ENCODE measurements at regions not wholly inside any gene's neighbourhood (a gene's known extent, or its start where the extent isn't known, plus 50 kb on each side); places are given as distances from the start of the nearest gene placed in this dataset.
"Not testable (repeated sequence)": the region's sequence is repeated elsewhere in the genome, so short reads cannot be mapped to it uniquely, and the experiment has no call there.

DNA sequence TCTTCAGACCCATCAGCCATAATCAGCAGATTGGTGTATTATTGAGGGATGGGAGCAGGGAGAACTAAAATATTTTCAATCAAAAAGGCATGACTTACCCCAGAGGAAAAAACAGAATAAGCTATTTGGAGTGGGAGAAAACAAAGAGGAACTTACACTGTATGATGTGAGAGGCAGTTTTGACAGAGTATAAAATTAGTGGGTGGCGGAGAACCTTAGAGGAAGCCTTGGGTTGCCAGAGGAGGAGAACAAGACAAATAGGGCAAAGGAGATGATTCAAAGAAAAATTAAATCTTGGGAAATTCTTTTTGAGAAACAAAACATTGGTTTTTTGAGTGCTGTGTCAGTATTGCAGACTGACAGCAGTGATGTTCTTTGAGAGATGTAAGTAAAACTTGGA, 285.0 kb downstream of the C11orf87 start:
- ATAC-seq = no peak
- TF ChIP-seq, protein P1, sequence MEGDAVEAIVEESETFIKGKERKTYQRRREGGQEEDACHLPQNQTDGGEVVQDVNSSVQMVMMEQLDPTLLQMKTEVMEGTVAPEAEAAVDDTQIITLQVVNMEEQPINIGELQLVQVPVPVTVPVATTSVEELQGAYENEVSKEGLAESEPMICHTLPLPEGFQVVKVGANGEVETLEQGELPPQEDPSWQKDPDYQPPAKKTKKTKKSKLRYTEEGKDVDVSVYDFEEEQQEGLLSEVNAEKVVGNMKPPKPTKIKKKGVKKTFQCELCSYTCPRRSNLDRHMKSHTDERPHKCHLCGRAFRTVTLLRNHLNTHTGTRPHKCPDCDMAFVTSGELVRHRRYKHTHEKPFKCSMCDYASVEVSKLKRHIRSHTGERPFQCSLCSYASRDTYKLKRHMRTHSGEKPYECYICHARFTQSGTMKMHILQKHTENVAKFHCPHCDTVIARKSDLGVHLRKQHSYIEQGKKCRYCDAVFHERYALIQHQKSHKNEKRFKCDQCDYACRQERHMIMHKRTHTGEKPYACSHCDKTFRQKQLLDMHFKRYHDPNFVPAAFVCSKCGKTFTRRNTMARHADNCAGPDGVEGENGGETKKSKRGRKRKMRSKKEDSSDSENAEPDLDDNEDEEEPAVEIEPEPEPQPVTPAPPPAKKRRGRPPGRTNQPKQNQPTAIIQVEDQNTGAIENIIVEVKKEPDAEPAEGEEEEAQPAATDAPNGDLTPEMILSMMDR (IDR thresholded peaks at IDR 0.05) = no peak

DNA sequence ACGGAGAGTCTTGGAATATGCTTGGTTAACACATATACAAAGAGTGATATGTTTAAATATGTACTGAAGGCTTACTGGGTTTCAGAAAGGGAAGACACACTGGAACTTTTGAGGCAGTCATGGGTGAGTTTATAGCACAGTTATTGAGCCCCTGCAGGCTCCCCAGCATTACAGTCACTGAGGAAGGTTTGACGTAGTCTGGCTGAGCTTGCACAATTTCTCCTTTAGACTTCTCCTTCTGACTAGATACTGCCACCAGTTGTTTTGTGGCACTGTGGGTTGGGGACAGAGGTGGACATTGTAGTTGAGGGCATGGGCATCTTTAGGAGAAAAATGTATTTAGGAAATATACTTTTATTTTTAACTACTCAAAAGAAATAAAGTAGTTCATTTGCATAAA, 285.4 kb downstream of the C11orf87 start:
- intact Hi-C loops (cut with DNase I) = no loop called here
- TF ChIP-seq, protein P1 (IDR thresholded peaks at IDR 0.05) = no peak
- WGBS, 3 donors = 69 to 83% (median 73%) methylated on average over 2 of the region's 2 CpGs
- no peak for ATAC-seq
- Histone ChIP-seq H3K9me3 (no peaks in the 10 kb centered on the region), H3K4me3 (no peak overlapping the region), H3K36me3 (ENCODE audit: insufficient read depth in 1 of 2, low read depth in 1 of 2) (no peaks in the 10 kb centered on the region), H3K27me3 (ENCODE audit: insufficient read depth in 3 of 3, low read length in 2 of 3) (no peaks in the 10 kb centered on the region), H3K27ac (no peak overlapping the region), H3K4me1 (no peaks in the 10 kb centered on the region)
- no peak for DNase-seq

More for the DNA sequence above, 285.0 kb downstream of the C11orf87 start:
- Histone ChIP-seq H3K4me1 (no peaks in the 10 kb centered on the region), H3K36me3 (ENCODE audit: insufficient read depth in 1 of 2, low read depth in 1 of 2) (no peaks in the 10 kb centered on the region), H3K4me3 (no peak overlapping the region), H3K27ac (no peak overlapping the region), H3K27me3 (ENCODE audit: insufficient read depth in 3 of 3, low read length in 2 of 3) (no peaks in the 10 kb centered on the region), H3K9me3 (no peaks in the 10 kb centered on the region)
- intact Hi-C loops (cut with DNase I) = no loop called here
- DNase-seq = no peak
- WGBS, 3 donors = 93 to 97% (median 95%) methylated on average over 1 of the region's 1 CpG

DNA sequence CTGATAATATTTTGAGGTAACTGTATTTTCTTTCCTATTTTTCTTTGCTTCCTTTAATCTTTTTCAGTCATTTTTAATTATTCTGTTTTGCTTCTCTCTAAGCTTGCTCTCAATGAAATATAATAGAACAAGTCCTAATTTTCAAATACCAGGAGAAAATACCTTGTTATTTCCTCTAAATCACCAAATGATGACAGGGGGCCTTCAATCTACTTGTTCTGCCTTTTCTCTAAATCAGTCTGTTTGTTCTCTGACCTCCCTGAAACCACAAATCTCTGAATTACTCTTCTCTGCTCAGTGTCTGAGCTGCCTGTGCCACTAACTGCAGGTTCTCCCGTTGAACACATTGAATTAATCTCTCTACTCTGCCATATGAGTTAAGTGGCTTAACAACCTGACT, 286.2 kb downstream of the C11orf87 start:
- ATAC-seq (no peak), DNase-seq (no peak)
- Histone ChIP-seq H3K27ac (no peak overlapping the region), H3K27me3 (ENCODE audit: insufficient read depth in 3 of 3, low read length in 2 of 3) (no peaks in the 10 kb centered on the region), H3K4me3 (no peak overlapping the region), H3K36me3 (ENCODE audit: insufficient read depth in 1 of 2, low read depth in 1 of 2) (no peaks in the 10 kb centered on the region), H3K4me1 (no peaks in the 10 kb centered on the region), H3K9me3 (no peaks in the 10 kb centered on the region)
- TF ChIP-seq, protein P1 (IDR thresholded peaks at IDR 0.05) = no peak
- intact Hi-C loops (cut with DNase I) = no loop called here
- WGBS, 3 donors = 19 to 29% (median 22%) methylated on average over 1 of the region's 1 CpG

DNA sequence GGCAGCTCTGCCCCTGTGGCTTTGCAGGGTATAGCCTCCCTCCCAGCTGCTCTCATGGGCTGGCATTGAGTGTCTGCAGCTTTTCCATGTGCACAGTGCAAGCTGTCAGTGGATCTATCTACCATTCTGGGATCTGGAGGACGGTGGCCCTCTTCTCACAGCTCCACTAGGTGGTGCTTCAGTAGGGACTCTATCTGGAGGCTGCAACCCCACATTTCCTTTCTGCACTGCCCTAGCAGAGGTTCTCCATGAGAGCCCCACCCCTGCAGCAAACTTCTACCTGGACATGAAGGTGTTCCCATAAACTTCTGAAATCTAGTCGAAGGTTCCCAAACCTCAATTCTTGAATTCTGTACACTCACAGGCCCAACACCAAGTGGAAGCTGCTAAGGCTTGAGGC, 292.5 kb downstream of the C11orf87 start:
- DNase-seq; H3K4me3 ChIP-seq; H3K27ac ChIP-seq; intact Hi-C loops (cut with DNase I); H3K9me3 ChIP-seq; ATAC-seq; H3K4me1 ChIP-seq; H3K27me3 ChIP-seq (ENCODE audit: insufficient read depth in 3 of 3, low read length in 2 of 3); H3K36me3 ChIP-seq (ENCODE audit: insufficient read depth in 1 of 2, low read depth in 1 of 2): not testable (repeated sequence)
- 88 to 95% (median 91%) methylated on average over 2 of the region's 2 CpGs for WGBS, 3 donors

DNA sequence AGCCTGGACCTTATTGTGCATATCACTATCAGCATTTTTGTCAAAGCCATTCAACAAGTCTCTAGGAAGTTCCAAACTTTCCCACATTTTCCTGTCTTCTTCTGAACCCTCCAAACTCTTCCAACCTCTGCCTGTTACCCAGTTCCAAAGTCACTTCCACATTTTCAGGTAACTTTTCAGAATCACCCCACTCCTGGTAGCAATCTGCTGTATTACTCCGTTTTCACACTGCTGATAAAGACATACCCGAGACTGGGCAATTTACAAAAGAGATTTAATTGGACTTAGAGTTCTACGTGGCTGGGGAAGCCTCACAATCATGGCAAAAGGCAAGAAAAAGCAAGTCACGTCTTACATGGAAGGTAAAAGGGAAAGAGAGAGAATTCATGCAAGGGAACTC, 293.4 kb downstream of the C11orf87 start:
- H3K36me3 ChIP-seq (ENCODE audit: insufficient read depth in 1 of 2, low read depth in 1 of 2); H3K27me3 ChIP-seq (ENCODE audit: insufficient read depth in 3 of 3, low read length in 2 of 3); DNase-seq; H3K27ac ChIP-seq; H3K4me3 ChIP-seq; ATAC-seq; H3K9me3 ChIP-seq; intact Hi-C loops (cut with DNase I); H3K4me1 ChIP-seq: not testable (repeated sequence)
- WGBS, 3 donors = 70 to 75% (median 73%) methylated on average over 4 of the region's 4 CpGs

DNA sequence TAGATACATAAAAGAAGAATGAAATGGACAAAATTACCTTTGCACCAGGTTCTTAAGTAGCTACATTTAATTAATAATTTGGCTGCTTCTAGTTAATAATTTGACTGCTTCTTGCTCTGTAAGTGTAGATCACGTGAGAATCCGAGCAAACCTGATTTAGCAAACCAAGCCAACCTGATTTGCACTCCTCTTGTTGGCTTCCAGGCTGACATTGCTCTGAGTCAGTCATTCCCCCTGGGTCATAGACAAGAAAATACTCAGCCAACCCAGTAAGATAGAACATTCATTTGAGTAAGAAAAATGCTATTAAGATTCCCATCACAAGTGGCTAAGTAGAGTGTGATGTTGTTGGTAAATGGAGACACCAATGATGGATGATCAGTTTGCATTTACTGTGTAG, 304.1 kb downstream of the C11orf87 start:
- no peaks in the 10 kb centered on the region for H3K36me3 ChIP-seq (ENCODE audit: insufficient read depth in 1 of 2, low read depth in 1 of 2)
- H3K27me3 ChIP-seq (ENCODE audit: insufficient read depth in 3 of 3, low read length in 2 of 3) = no peaks in the 10 kb centered on the region
- ATAC-seq = no peak
- H3K4me3 ChIP-seq = no peak overlapping the region
- intact Hi-C loops (cut with DNase I) = no loop called here
- H3K27ac ChIP-seq = no peak overlapping the region
- H3K4me1 ChIP-seq = no peaks in the 10 kb centered on the region
- no peak for DNase-seq
- TF ChIP-seq, protein P1 (IDR thresholded peaks at IDR 0.05) = no peak
- 69 to 83% (median 79%) methylated on average over 2 of the region's 2 CpGs for WGBS, 3 donors
- H3K9me3 ChIP-seq = no peaks in the 10 kb centered on the region

Measured in psoas muscle (tissue), 7 donors.